ENCODE measurements at regions not wholly inside any gene's neighbourhood (a gene's known extent, or its start where the extent isn't known, plus 50 kb on each side); places are given as distances from the start of the nearest gene placed in this dataset.
"Not testable (repeated sequence)": the region's sequence is repeated elsewhere in the genome, so short reads cannot be mapped to it uniquely, and the experiment has no call there.

GRCh38 chr1:166616206-166616605, 223.1 kb upstream of the POGK start:
- DNase-seq (ENCODE audit: low read depth), result no peak

- DNase-seq (ENCODE audit: low read depth), result no peak
These were observed 212.6 kb upstream of the POGK start for GRCh38 chr1:166626711-166627110.

GRCh38 chr1:166627558-166627957, 211.7 kb upstream of the POGK start:
- DNase-seq (ENCODE audit: low read depth), result no peak

GRCh38 chr1:166628259-166628658, 211.0 kb upstream of the POGK start:
- no peak for DNase-seq (ENCODE audit: low read depth)

DNA sequence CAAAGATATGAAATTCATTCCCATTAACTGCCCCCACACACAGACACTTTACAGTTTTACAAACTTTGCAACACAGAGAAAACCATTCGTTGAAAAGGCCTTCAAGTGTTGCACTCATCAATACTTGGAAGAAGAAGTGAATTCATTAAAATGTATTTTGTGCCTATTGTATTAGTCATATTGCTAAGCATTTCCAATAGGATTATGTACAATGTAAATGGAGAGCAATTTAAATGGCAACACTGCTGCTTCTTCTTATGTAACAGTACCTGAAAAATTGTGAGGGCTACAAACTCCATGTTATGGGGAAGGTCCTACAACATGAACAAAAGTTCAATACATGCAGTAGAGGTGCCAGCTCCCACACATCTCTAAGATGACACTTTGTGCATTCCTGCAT, 209.3 kb upstream of the POGK start:
- DNase-seq (ENCODE audit: low read depth), result no peak

- DNase-seq (ENCODE audit: low read depth), result no peak
These were observed 208.9 kb upstream of the POGK start for GRCh38 chr1:166630369-166630768.

GRCh38 chr1:166638137-166638536, 201.1 kb upstream of the POGK start:
- DNase-seq (ENCODE audit: low read depth), result no peak

GRCh38 chr1:166657228-166657627, 182.0 kb upstream of the POGK start:
- DNase-seq (ENCODE audit: low read depth), result not testable (repeated sequence)

DNA sequence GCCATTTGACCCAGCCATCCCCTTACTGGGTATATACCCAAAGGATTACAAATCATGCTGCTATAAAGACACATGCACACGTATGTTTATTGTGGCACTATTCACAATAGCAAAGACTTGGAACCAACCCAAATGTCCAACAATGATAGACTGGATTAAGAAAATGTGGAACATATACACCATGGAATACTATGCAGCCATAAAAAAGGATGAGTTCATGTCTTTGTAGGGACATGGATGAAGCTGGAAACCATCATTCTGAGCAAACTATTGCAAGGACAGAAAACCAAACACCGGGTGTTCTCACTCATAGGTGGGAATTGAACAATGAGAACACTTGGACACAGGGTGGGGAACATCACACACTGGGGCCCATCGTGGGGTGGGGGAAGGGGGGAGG, 172.5 kb upstream of the POGK start:
- DNase-seq (ENCODE audit: low read depth), result not testable (repeated sequence)

DNA sequence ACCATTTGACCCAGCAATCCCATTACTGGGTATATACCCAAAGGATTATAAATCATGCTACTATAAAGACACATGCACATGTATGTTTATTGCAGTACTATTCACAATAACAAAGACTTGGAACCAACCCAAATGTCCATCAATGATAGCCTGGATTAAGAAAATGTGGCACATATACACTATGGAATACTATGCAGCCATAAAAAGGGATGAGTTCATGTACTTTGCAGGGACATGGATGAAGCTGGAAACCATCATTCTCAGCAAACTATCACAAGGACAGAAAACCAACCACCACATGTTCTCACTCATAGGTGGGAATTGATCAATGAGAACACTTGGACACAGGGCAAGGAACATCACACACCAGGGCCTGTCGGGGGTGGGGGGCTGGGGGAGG, 171.7 kb upstream of the POGK start:
- DNase-seq (ENCODE audit: low read depth), result not testable (repeated sequence)

DNA sequence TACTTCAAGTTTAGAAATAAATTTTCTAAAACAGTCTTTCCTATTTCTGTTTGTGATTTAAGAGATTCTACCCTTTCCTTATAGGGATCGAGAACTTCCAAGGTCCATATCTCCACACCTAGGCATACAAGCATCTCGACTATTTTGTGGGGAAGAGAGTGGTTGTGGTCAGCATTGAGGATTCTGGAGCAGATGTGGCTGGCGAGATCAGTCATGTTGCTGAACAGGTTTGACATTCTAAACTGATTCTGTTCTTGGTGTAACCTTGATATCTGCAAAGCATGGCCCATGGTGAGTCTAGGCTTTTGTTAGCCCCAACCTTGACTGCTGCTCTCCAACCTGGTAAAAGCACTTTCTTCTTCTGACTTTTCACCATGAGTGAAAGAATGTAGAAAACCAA, 167.6 kb upstream of the POGK start:
- no peak for DNase-seq (ENCODE audit: low read depth)

- DNase-seq (ENCODE audit: low read depth), result no peak
These were observed 165.6 kb upstream of the POGK start for GRCh38 chr1:166673722-166674121.

- DNase-seq (ENCODE audit: low read depth), result no peak
These were observed 164.1 kb upstream of the POGK start for GRCh38 chr1:166675213-166675612.

GRCh38 chr1:166676981-166677380, 162.3 kb upstream of the POGK start:
- no peak for DNase-seq (ENCODE audit: low read depth)

- DNase-seq (ENCODE audit: low read depth), result no peak
These were observed 159.9 kb upstream of the POGK start for GRCh38 chr1:166679369-166679768.

GRCh38 chr1:166682588-166682987, 156.7 kb upstream of the POGK start:
- DNase-seq (ENCODE audit: low read depth), result no peak

GRCh38 chr1:166684669-166685068, 154.6 kb upstream of the POGK start:
- not testable (repeated sequence) for DNase-seq (ENCODE audit: low read depth)

DNA sequence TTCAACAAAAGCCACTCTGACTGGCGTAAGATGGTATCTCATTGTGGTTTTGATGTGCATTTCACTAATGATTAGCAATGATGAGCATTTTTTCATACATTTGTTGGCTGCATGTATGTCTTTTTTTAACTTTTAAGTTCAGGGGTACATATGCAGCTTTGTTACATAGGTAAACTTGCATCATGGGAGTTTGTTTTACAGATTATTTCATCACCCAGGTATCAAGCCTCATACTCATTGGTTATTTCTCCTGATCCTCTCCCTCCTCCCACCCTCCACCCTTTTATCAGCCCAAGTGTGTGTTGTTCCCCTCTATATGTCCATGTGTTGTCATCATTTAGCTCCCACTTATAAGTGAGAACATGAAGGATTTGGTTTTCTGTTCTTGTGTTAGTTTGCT, 154.1 kb upstream of the POGK start:
- no peak for DNase-seq (ENCODE audit: low read depth)

DNA sequence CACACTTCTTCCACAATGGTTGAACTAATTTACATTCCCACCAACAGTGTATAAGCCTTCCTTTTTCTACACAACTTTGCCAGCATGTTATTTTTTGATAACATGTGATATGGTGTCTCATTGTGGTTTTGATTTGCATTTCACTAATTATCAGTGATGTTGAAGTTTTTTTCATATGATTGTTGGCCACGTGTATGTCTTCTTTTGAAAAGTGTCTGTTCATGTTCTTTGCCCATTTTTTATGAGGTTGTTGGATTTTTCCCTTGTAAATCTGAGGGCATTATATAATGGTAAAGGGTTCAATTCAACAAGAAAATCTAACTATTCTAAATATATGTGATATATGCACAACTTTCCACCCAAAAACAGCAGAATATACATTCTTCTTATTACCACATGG, 153.4 kb upstream of the POGK start:
- DNase-seq (ENCODE audit: low read depth), result not testable (repeated sequence)

DNA sequence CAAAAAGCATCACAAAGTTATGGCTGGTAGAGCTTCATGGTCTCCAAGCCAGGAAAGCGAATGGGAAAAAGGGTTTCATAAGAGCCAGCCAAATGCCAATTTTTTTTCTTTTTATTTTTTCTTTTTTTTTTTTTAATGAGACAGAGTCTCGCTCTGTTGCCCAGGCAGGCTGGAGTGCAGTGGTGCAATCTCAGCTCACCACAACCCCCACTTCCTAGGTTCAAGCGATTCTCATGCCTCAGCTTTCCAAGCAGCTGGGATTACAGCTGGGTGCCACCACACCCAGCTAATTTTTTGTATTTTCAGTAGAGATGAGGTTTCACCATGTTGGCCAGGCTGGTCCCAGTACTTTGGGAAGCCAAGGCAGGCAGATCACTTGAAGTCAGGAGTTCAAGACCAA, 148.7 kb upstream of the POGK start:
- not testable (repeated sequence) for DNase-seq (ENCODE audit: low read depth)

- DNase-seq (ENCODE audit: low read depth), result peak; percentile 43
These were observed 147.8 kb upstream of the POGK start for GRCh38 chr1:166691476-166691875.

DNA sequence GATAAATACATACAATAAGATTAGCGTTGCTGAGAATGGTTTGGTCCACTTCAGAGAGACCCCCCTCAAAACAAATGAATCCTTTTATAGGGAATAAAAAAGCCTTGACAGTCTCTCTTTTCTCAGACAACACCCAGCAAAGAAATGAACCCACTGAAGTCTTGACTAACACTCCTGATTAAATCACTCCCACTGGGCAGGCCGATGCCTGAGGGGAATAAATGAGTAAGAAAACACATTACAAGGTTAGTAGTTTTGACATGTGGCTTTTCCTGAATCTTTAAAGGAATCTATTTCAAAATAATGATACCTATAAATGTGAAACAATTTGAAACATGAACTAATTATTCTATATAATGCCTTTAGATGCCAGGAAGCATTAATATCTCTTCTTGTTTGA, 146.9 kb upstream of the POGK start:
- DNase-seq (ENCODE audit: low read depth), result peak; percentile 49

- DNase-seq (ENCODE audit: low read depth), result no peak
These were observed 146.1 kb upstream of the POGK start for GRCh38 chr1:166693158-166693557.

DNA sequence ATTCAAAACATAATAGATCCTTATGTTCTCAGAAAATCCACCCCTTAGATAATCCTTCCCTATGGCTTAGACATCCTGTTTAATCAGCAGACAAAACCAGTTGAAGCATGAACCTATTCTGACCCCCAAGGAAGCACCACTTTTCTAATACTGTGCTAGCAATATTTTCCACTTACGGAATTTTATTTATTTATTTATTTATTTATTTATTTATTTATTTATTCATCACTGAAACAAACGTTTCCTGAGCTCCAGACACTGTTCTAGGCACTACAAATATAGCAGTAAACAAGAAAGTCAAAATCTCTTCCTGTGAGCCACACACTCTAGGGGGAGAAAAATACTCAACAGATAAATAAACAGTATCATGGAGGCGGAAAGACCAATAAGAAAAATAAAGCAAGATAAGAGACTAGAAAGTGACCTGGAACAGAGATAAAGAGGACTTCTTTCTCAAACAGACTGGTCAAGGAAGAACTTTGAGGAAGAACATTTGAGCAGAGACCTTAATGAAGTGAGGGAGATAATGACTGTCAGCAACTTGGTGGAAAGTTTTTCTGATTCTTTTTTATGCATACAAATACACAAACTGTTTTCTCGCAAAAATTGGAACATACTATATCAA, 145.5 kb upstream of the POGK start:
- DNase-seq (ENCODE audit: low read depth), result no peak
